HEK293 (cell line): ENCODE measurements at regions not wholly inside any gene's neighbourhood (a gene's known extent, or its start where the extent isn't known, plus 50 kb on each side); places are given as distances from the start of the nearest gene placed in this dataset.

Experiments used
- ZNF274 ChIP-seq, 2 experiments: fragments of 200-500 bp in 1 of 2; fragments of 450-650 bp in 1 of 2; sonication (Bioruptor generic) in 1 of 2; formaldehyde crosslinking in 1 of 2; IDR thresholded peaks; 2 replicates each; pipeline versions ENCODE4 v1.5.1 to v1.6.1; 2014 to 2016; ENCODE audit warnings: borderline replicate concordance in 1 of 2, inconsistent platforms in 1 of 2, low read length in 1 of 2, missing biosample characterization in 1 of 2, missing genetic modification characterization in 1 of 2
- ZNF311 ChIP-seq: fragments of 450-650 bp; formaldehyde crosslinking; IDR thresholded peaks from 2 replicates; pipeline ENCODE4 v1.5.1; 2017; ENCODE audit warnings: missing biosample characterization, missing genetic modification characterization, borderline replicate concordance
- TF ChIP-seq, protein P1 (sequence below): fragments of 450-650 bp; formaldehyde crosslinking; IDR thresholded peaks from 2 replicates; pipeline ENCODE4 v1.5.1; 2016; ENCODE audit warnings: missing biosample characterization, missing genetic modification characterization

- no peak for TF ChIP-seq ZNF274 (IDR thresholded peaks at IDR 0.05; ENCODE audit: low read length)
- TF ChIP-seq ZNF274 (tag by site-specific recombination; IDR thresholded peaks at IDR 0.05; ENCODE audit: borderline replicate concordance), result no peak
- TF ChIP-seq, protein P1, sequence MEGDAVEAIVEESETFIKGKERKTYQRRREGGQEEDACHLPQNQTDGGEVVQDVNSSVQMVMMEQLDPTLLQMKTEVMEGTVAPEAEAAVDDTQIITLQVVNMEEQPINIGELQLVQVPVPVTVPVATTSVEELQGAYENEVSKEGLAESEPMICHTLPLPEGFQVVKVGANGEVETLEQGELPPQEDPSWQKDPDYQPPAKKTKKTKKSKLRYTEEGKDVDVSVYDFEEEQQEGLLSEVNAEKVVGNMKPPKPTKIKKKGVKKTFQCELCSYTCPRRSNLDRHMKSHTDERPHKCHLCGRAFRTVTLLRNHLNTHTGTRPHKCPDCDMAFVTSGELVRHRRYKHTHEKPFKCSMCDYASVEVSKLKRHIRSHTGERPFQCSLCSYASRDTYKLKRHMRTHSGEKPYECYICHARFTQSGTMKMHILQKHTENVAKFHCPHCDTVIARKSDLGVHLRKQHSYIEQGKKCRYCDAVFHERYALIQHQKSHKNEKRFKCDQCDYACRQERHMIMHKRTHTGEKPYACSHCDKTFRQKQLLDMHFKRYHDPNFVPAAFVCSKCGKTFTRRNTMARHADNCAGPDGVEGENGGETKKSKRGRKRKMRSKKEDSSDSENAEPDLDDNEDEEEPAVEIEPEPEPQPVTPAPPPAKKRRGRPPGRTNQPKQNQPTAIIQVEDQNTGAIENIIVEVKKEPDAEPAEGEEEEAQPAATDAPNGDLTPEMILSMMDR (tag by site-specific recombination), result no peak
- TF ChIP-seq ZNF311 (tag by site-specific recombination), result no peak
These were observed 221.3 kb upstream of the DAPK1 start for GRCh38 chr9:87276327-87276841.
